Stimulated activated naive CD8-positive, alpha-beta T cell treated with anti-CD3 and anti-CD28 coated beads, Interleukin-15, amount 100 ng/mL, for 72 hours (primary cell): ENCODE measurements at regions not wholly inside any gene's neighbourhood (a gene's known extent, or its start where the extent isn't known, plus 50 kb on each side); places are given as distances from the start of the nearest gene placed in this dataset.

ENCODE experiments used
- ATAC-seq: fragments of 150-1000 bp; cut with Tn5 transposase; 2 replicates; pipeline ENCODE4 v1.10.0; 2021; ENCODE audit warnings: mild to moderate bottlenecking, moderate library complexity
- DNase-seq, 2 donors: peaks; one replicate each; pipeline ENCODE4 v3.0.0; 2021 to 2022
- H3K27ac Mint-ChIP-seq, 2 donors: one replicate each; pipeline ENCODE4 v1.8.0; 2022; ENCODE audit warnings: mild to moderate bottlenecking in 2 of 2, mixed read lengths in 2 of 2, moderate library complexity in 2 of 2
- H3K27me3 Mint-ChIP-seq: one replicate; pipeline ENCODE4 v1.8.0; 2022; ENCODE audit warnings: mixed read lengths
- H3K4me1 Mint-ChIP-seq: one replicate; pipeline ENCODE4 v1.8.0; 2022; ENCODE audit warnings: mild to moderate bottlenecking, mixed read lengths
- H3K4me3 Mint-ChIP-seq, 2 donors: one replicate each; pipeline ENCODE4 v1.8.0; 2022; ENCODE audit warnings: mild to moderate bottlenecking in 2 of 2, mixed read lengths in 2 of 2, moderate library complexity in 1 of 2
- H3K9me3 Mint-ChIP-seq, 2 donors: one replicate each; pipeline ENCODE4 v1.8.0; 2022; ENCODE audit warnings: mixed read lengths in 2 of 2

DNA sequence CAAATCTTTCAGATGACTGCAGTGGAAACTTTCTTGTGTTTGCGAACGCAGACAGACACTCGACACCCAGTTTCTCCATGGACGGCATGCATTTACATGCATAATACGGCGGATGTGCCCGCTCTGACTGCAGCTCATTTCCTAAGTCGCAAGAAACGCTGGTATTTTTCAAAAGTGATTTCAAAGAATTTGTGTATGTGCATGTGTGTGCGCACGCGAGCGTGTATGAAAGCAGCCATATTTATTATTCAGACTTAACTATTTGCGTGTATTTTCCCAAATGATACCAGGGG lies 436.5 kb upstream of the MGMT start:
- ATAC-seq (no peak), DNase-seq (no peak)
- Mint-ChIP-seq H3K27ac (no peak overlapping the region), H3K4me1 (peaks cover 22% of the 10 kb centered on the region), H3K9me3 (no peaks in the 10 kb centered on the region), H3K4me3 (no peak overlapping the region), H3K27me3 (peaks cover 33% of the 10 kb centered on the region)

DNA sequence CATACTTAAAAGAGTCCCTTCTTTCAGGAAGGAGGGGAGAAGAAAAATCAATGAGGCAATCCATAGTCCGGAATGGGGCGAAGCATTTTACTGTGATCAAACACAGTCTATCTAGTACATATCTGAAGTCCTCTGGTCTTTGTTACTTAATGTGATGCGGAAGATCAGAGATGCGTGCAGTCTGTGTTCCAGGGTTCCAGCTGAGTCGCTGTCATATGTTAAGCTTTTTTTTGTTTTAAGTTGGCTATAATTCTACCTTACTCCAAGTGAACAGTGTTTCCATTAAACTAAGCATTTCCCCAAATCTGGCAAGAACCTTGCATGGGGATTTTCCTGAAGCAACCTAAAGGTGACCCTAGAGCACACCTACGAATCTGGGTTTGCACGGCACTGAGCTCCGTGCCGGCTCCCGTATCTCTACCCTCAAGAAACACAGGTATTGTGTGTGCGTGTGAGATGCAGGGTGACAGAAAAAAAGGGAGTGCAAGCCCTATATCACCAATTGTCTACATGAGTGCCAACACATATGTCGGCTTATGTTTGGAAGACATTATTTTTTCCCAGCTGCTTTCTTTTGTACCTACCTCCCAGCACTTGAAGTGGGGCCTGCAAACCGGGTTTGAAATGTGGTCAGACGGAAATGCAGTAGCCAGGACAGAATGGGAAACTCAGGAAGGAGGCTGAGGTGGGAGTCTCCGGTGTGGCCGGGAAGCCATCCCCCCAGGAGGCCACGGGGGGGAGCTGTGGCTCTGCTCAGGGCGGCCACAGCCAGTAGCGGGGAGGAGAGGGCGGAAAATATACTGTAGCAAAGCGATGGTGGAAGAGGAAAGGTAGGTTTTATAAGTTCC lies 435.8 kb upstream of the MGMT start:
- peak; percentile 56 for ATAC-seq
- H3K4me1 Mint-ChIP-seq, result peaks cover 29% of the 10 kb centered on the region
- H3K27ac Mint-ChIP-seq, result no peak overlapping the region
- H3K9me3 Mint-ChIP-seq, result no peaks in the 10 kb centered on the region
- peak; percentile 50 to 54 for DNase-seq
- peaks cover 33% of the 10 kb centered on the region for H3K27me3 Mint-ChIP-seq
- H3K4me3 Mint-ChIP-seq, result peak overlapping the region in 1 of 2 donors; percentile 55

DNA sequence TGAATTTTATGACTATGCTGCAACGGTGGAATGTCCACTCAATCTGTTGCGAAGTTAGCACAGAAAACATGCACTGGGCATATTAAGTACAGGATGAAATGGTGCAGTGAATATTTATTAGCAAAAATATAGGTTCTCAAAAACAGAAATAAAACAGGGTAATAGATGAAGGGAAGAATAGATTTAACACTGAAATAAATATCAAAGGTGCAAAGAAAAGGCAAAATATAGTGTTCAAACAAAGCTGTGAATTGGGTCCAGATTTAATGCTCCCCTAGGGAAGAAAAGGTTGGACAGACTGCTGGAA lies 435.2 kb upstream of the MGMT start:
- Mint-ChIP-seq H3K4me3 (peak overlapping the region in 1 of 2 donors; percentile 55), H3K27ac (no peak overlapping the region), H3K4me1 (peaks cover 35% of the 10 kb centered on the region), H3K27me3 (peaks cover 33% of the 10 kb centered on the region), H3K9me3 (no peaks in the 10 kb centered on the region)
- ATAC-seq, result no peak
- no peak for DNase-seq

DNA sequence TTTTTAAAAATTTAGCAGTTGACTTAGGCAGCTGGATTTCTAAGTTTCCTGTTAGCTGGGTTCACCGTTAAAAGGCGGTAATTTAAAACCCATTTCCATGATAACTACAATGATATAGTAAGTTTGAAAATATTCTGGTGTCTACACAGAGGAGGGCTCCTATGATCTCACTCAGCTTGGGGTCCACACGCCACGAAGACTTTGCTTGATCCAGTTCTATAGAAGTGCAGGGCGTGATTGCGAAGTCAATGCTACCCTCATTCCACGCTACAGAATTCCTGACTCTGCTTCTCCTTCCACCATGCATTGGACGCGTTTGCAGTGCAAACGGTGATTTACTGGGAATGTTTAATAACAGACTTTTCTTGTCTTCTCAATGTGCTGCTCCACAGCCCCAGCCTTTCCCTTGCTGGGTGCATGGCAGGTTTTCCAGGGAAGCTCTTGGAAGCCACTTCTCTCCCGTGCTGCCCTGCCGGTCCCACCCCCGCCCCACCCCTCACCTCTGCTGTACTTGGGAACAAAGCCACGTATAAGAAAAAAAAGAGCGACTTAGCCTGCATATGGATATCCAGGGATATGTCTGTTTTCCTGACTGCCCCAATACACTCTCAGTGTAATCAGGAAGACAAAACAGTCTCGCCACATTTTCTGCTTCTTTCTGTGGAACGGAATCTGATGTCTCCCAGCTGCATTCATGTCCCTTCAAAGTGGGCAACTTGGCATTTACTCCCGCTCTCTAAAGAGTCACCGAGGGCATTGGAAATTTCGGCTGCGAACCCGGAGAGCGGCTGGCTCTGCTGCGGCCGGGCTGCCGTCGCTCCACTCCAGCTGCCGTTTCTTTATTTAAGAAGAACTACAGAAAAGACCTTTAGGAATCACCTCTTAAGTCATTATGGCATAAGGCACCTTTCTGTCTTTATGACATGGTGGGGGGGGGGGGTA lies 434.4 kb upstream of the MGMT start:
- Mint-ChIP-seq H3K4me3 (no peak overlapping the region), H3K9me3 (no peaks in the 10 kb centered on the region), H3K27me3 (peaks cover 33% of the 10 kb centered on the region), H3K4me1 (peaks cover 43% of the 10 kb centered on the region), H3K27ac (no peak overlapping the region)
- DNase-seq (no peak), ATAC-seq (no peak)

DNA sequence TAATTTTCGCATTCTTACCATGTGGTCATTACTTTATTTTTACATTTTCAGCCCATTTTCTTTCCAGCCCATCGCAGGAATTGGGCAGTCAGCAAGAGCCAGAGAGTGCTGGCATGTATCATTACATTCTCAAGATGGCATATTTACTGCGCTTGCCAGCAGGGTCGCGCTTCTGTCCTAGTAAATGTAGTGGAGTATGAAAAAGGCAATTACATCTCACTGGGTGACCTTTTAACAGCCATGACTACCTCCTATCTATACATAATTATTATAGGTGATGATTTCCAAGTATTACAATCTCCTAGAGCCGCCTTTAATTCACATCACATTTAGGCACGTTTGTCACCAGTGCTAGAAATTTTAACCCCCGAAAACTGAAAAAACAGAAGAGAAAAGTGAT lies 433.7 kb upstream of the MGMT start:
- no peak overlapping the region for H3K27ac Mint-ChIP-seq
- no peak for ATAC-seq
- H3K9me3 Mint-ChIP-seq, result no peaks in the 10 kb centered on the region
- peaks cover 50% of the 10 kb centered on the region for H3K4me1 Mint-ChIP-seq
- H3K4me3 Mint-ChIP-seq, result peak overlapping the region in 1 of 2 donors; percentile 10
- DNase-seq, result no peak
- peaks cover 33% of the 10 kb centered on the region for H3K27me3 Mint-ChIP-seq

DNA sequence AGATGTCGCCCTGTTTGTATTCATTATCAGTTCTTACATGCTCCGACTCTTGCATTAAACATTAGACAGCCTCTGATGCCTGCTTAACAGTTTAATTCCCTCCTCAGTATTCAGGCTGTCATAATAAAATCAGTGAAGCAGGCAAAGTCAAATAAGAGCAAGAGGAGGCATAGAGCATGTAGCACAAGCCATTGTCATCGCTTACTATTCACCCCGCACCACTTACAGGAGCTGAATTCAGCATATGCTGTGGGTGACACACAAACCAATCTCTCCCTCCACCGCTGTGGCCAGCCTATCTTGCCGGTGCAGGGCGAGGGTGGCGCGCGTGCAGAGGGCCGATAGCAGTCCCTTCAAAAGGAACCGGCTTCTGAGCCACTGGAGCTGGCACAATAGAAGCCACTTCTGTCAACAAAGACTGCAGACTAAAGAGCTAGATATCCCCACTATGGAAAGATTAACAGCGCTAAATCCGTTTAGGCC lies 433.2 kb upstream of the MGMT start:
- Mint-ChIP-seq H3K27me3 (peaks cover 33% of the 10 kb centered on the region), H3K9me3 (no peaks in the 10 kb centered on the region), H3K4me3 (peak overlapping the region in 1 of 2 donors; percentile 10), H3K4me1 (peaks cover 55% of the 10 kb centered on the region), H3K27ac (no peak overlapping the region)
- ATAC-seq, result no peak
- DNase-seq, result no peak

DNA sequence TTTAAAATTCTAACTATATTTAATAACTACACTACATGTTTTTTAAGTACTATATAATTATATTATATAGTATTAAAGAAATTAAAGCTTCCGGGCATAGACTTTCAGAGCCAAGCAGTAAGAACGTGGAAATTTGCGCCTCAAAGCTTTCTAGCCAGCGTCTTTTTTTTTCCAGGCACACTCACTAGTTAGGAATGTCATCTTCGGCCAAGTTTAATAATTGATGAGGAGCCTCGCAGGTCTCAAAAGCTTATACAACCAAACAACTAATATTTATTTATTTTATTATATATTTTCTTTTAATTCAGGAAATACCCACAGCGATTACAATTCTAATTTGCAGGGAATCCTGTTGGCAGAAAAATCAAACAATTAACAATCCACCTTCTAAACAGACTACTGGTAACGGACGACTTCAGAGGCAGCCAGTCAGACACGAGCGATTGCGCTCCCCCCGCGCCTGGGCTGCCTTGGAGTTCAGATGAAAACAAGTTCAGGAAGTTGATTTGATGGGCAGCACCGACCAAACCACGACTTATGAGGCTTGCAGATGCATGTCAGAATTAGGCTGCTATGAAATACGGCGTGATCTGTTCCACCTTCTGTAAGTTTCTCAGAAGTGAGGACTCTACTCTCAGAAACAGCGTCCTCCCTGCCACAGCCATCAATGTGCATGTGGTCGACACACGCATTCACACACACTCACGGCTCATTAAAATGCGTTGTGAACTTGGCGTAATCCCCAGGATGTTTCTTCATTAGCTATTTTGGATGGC lies 431.8 kb upstream of the MGMT start:
- Mint-ChIP-seq H3K27ac (peak overlapping the region in 1 of 2 donors; percentile 94), H3K4me1 (peaks cover 61% of the 10 kb centered on the region), H3K9me3 (no peaks in the 10 kb centered on the region), H3K27me3 (peaks cover 40% of the 10 kb centered on the region), H3K4me3 (peak overlapping the region; percentile 71 to 76)
- DNase-seq, result peak; percentile 60 to 78
- ATAC-seq, result peak; percentile 91

DNA sequence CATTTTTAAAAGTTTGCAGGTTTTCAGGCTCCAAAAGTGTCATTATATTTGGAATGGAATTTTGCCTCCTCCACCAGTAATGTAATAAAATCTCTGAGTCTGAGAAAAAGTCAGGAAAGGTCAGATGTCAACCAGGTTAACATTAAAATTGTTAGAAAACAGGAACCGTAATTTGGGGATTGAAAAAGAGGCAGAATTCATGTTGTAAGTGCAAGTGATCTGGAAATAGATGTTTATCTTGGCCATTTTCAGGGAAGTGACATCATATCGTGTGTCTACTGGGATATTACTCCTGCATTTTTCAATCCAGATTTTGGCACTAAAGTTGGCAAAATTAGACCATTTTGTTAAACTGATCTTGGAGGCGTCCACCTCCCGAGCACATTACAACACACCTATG lies 428.5 kb upstream of the MGMT start:
- Mint-ChIP-seq H3K27ac (no peak overlapping the region), H3K4me1 (peaks cover 64% of the 10 kb centered on the region), H3K4me3 (no peak overlapping the region), H3K27me3 (peaks cover 24% of the 10 kb centered on the region), H3K9me3 (no peaks in the 10 kb centered on the region)
- ATAC-seq, result no peak
- no peak for DNase-seq

DNA sequence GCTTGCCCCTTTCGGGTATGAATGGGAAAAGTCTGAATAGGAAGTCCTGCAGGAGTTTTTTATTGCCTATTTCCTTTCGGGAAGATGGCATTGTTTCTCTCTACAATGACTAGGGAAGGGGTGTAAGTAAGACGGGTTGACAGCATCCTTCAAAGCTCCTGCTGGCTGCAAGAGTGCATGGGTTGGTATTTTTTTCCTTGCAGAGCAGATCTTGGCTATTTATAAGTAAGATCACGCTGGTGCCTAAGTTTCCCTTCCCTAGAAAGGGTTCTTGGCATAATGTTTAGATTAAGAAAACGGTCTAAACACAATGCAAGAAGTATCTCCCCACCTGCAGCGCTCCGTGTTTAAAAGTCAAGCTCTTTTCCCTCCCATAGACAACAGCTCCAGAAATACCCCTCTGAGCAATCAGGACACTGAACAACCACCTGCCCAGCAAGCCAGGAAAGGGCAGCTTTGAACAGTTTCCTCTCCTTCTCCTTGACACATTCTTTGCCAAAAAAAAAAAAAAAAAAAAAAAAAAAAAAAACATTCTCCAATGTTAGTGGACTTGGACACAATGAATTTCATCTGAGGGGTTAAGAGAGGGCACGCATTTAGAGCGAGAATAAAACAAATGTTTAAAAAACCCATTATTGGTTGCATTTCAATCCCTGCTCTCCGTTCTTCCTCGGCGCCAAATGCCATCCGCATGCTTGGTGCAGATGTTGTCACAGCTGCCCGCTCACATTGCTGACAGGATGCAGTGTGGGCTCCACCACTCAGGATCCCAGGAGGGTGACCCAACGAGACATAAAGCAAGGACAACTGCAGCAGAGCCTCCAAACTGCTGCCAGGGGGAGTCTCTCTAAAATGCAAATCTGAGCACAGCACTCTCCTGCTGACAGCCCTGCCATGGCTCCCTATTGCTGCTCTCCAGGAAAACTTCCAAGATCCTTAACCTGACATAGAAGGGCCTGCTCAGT lies 427.4 kb upstream of the MGMT start:
- peaks cover 58% of the 10 kb centered on the region for H3K4me1 Mint-ChIP-seq
- H3K9me3 Mint-ChIP-seq, result no peaks in the 10 kb centered on the region
- ATAC-seq (no peak), DNase-seq (no peak)
- peaks cover 16% of the 10 kb centered on the region for H3K27me3 Mint-ChIP-seq
- H3K27ac Mint-ChIP-seq, result peak overlapping the region in 1 of 2 donors; percentile 0
- H3K4me3 Mint-ChIP-seq, result no peak overlapping the region

DNA sequence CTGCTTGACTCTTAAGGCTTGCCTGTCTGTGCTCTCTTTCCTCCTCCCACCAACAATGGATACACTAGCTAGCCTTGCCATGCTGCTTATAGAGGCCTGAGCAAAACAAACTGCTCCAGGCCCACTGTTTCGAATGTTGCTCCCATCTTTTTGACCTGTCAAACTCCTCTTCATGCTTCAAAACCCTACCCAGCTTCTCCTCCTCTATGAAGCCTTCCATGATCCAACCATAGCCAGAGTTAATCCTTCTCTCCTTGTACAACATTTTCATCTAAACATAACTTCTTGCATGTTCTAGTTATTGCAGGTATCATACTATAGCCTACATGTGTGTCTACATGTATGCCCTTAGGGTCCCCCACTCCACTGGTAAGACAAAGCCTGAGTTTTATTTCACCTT lies 426.7 kb upstream of the MGMT start:
- ATAC-seq, result no peak
- H3K4me1 Mint-ChIP-seq, result peaks cover 55% of the 10 kb centered on the region
- no peaks in the 10 kb centered on the region for H3K9me3 Mint-ChIP-seq
- no peak overlapping the region for H3K4me3 Mint-ChIP-seq
- no peak for DNase-seq
- peak overlapping the region in 1 of 2 donors; percentile 0 for H3K27ac Mint-ChIP-seq
- H3K27me3 Mint-ChIP-seq, result peaks cover 16% of the 10 kb centered on the region

DNA sequence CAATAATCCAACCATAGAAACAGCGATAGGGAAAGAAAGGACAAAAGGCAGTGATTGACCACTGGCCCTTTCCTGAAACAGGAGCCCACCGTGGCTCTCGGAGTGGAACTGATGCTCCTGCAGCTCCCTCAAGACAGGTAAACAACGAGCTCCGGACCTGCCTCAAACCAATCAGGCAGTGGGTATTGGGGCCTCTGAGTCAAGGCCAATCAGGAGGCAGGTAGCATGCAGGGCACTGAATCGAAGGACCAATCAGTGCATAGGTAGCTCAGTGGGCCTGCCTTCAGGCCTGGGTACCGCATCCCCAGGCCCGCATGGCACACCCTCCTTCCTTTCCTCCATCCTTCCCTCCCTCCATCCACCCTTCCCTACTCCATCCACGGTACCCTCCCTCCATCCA lies 425.1 kb upstream of the MGMT start:
- Mint-ChIP-seq H3K4me3 (peak overlapping the region in 1 of 2 donors; percentile 50), H3K27me3 (peaks cover 16% of the 10 kb centered on the region), H3K9me3 (no peaks in the 10 kb centered on the region), H3K4me1 (peaks cover 40% of the 10 kb centered on the region), H3K27ac (peak overlapping the region in 1 of 2 donors; percentile 96)
- ATAC-seq, result peak; percentile 38
- no peak for DNase-seq

DNA sequence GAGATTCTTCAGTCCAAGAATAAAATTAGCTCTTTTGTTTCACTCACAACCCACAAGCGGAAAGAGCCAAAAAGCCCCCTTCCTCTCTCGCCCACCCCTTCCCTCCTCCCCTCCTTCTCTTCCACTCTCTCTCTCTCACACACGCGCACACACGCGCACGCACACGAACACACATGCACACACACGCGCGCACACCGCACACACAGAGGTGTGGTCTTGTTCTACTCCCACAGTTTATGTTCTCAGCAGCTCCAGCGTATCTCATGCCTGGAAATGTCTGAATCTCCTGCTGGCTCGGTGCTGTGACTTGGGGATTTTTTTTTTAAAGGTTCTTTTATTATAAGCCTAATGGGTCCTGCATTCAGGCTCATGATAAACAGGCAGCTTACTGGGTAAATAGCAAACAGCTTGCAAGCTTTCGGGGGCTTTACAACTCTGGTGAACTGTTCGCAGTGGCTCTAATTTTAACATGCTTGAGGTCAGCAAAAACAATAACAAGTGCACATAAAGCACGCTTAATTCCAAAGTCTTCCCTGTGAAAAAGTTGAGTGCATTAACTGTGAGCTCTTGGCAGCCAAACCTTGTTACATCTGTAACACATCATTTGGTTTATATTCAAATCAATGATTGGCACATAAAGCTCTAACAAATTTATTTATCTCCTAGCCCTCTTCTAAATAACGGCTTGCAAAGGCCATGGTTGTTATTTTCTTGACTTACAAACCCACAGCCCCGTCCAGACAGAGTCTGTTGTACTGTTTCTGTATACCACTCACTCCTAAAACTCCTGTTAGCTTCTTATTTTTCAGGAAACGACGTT lies 424.1 kb upstream of the MGMT start:
- Mint-ChIP-seq H3K4me1 (peaks cover 29% of the 10 kb centered on the region), H3K27ac (peak overlapping the region in 1 of 2 donors; percentile 28)
- no peak for DNase-seq

DNA sequence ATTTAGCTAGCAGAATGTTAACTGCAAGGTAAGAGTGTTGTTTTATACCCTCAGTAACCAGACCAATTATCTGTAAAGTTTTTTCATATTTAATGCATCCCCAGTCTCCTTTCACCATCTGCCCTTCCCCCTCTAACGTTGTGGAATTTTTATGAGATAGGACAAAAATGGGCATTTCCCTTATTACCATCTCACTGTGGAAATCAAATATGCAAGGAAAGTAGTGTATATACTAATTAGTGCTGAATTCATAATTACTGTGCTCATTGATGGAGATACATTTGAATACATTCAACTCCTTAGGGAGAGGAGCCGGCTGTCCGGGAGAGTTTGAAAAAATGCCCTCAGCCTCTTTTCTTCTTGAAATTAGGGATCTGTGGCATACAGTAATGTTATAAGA lies 423.4 kb upstream of the MGMT start:
- Mint-ChIP-seq H3K9me3 (no peaks in the 10 kb centered on the region), H3K27ac (no peak overlapping the region), H3K4me1 (peaks cover 22% of the 10 kb centered on the region), H3K27me3 (peaks cover 16% of the 10 kb centered on the region), H3K4me3 (no peak overlapping the region)
- DNase-seq, result no peak
- no peak for ATAC-seq

More for the DNA sequence above, 424.1 kb upstream of the MGMT start:
- peaks cover 16% of the 10 kb centered on the region for H3K27me3 Mint-ChIP-seq
- H3K4me3 Mint-ChIP-seq, result peak overlapping the region; percentile 50 to 62
- peak; percentile 61 for ATAC-seq
- H3K9me3 Mint-ChIP-seq, result no peaks in the 10 kb centered on the region

DNA sequence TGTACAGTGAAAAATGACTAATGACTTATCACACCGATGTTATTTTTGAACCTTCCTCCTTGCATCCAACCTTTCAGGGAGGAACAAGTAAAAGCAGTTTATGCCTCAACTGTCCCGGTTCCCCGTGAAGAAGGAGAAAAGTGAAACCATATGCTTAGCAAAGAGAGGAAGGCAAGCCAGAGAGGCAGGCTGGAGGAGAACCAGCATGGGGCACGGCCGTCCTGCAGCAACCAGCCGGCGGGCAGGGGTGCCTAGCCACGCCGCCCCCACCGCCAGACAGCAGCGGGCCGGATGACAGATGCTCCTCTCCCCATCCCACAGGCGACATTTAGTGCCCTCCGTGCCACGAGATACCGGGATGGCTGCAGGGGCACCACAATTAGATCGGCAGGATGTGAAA lies 421.4 kb upstream of the MGMT start:
- Mint-ChIP-seq H3K27me3 (peaks cover 2% of the 10 kb centered on the region), H3K4me3 (no peak overlapping the region), H3K4me1 (peaks cover 15% of the 10 kb centered on the region), H3K27ac (no peak overlapping the region), H3K9me3 (no peaks in the 10 kb centered on the region)
- ATAC-seq (no peak), DNase-seq (no peak)
